ENCODE measurements at regions not wholly inside any gene's neighbourhood (a gene's known extent, or its start where the extent isn't known, plus 50 kb on each side); places are given as distances from the start of the nearest gene placed in this dataset.

DNA sequence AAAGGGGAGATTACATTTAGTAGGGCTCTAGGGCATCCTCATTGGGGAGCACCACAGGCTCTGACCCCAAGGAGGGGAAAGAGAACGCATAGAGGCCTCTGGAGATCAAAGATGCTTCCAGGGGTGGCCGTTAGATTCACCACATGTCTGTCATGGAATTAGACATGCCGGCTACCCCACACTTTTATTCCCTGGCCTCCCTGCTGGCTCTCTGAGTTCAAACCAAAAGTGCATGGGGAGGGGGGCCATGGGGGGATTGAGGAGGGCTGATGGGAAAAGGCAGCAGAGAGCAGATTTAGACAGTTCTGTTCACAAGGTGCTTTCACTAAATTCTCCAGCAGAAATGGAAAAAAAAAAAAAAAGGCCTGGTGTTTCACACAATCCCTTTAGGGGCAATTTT is 64.4 kb upstream of the ZNF521 start:
- TF ChIP-seq CTCF (optimal IDR thresholded peaks at IDR 0.05 in 1 of 3, IDR thresholded peaks at IDR 0.05 in 1 of 3, conservative IDR thresholded peaks at IDR 0.05 in 1 of 3; ENCODE audit: extremely low read depth in 1 of 3, insufficient read depth in 2 of 3, low read length in 3 of 3) (no peak), EZH2 (IDR thresholded peaks at IDR 0.05; ENCODE audit: low read length) (no peak)
- no peaks in the 10 kb centered on the region for H3K9me1 ChIP-seq (ENCODE audit: control insufficient read depth, extremely low read depth, insufficient read depth, low read length)
- H3K4me1 ChIP-seq (ENCODE audit: control insufficient read depth, extremely low read depth, insufficient read depth, low read length): no peaks in the 10 kb centered on the region
- no peaks in the 10 kb centered on the region for H4K20me1 ChIP-seq (ENCODE audit: control insufficient read depth, extremely low read depth, insufficient read depth, low read length)
- no peaks in the 10 kb centered on the region for H3K79me2 ChIP-seq (ENCODE audit: control insufficient read depth, insufficient read depth, low read length)
- FAIRE-seq (no peak), DNase-seq (ENCODE audit: low read depth, low spot score) (no peak)
- no peaks in the 10 kb centered on the region for H3K9me3 ChIP-seq (ENCODE audit: control insufficient read depth, low read depth, low read length)
- H3K27ac ChIP-seq (ENCODE audit: control insufficient read depth, insufficient read depth, low read length): no peak overlapping the region
- no peaks in the 10 kb centered on the region for H3K27me3 ChIP-seq (ENCODE audit: control insufficient read depth, extremely low read depth, insufficient read depth, low read length)
- H3K4me3 ChIP-seq (ENCODE audit: control insufficient read depth in 2 of 3, extremely low read depth in 1 of 3, insufficient read depth in 2 of 3, low read depth in 1 of 3, low read length in 3 of 3): no peak overlapping the region
- H3K9ac ChIP-seq (ENCODE audit: control insufficient read depth, extremely low read depth, insufficient read depth, low read length): no peak overlapping the region
- H3K4me2 ChIP-seq (ENCODE audit: control insufficient read depth, extremely low read depth, insufficient read depth, low read depth, low read length): no peak overlapping the region
- H2AFZ ChIP-seq (ENCODE audit: control insufficient read depth, low read length): no peak overlapping the region
- dilution Hi-C loops (cut with MboI; ENCODE audit: extremely low pct_ligation_motif_present, low sequenced_read_pairs): no loop called here
- H3K36me3 ChIP-seq (ENCODE audit: control insufficient read depth in 2 of 2, extremely low read depth in 1 of 2, insufficient read depth in 2 of 2, low read length in 2 of 2): no peaks in the 10 kb centered on the region

DNA sequence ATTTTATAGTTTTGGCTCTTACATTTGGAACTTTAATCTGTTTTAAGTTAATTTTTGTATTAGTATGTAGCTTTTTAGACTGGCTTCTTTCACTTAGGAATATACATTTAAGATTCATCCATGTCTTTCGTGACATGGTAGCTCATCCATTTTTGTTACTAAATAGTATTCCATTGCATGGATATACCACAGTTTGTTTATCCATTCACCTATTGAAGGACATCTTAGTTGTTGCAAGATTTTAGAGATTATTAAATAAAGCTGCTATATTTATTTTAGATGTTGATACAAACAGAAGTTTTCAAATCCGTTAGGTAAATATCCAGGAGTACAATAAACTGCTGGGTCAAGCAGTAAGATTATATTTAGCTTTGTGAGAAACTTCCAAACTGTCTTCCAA is 58.0 kb upstream of the ZNF521 start:
- no peak for FAIRE-seq
- no peak for DNase-seq (ENCODE audit: low read depth, low spot score)
- no peaks in the 10 kb centered on the region for H3K4me1 ChIP-seq (ENCODE audit: control insufficient read depth, extremely low read depth, insufficient read depth, low read length)
- dilution Hi-C loops (cut with MboI; ENCODE audit: extremely low pct_ligation_motif_present, low sequenced_read_pairs): no loop called here
- H3K4me2 ChIP-seq (ENCODE audit: control insufficient read depth, extremely low read depth, insufficient read depth, low read depth, low read length): no peak overlapping the region
- H4K20me1 ChIP-seq (ENCODE audit: control insufficient read depth, extremely low read depth, insufficient read depth, low read length): no peaks in the 10 kb centered on the region
- H3K27me3 ChIP-seq (ENCODE audit: control insufficient read depth, extremely low read depth, insufficient read depth, low read length): no peaks in the 10 kb centered on the region
- no peak overlapping the region for H2AFZ ChIP-seq (ENCODE audit: control insufficient read depth, low read length)
- H3K4me3 ChIP-seq (ENCODE audit: control insufficient read depth in 2 of 3, extremely low read depth in 1 of 3, insufficient read depth in 2 of 3, low read depth in 1 of 3, low read length in 3 of 3): no peak overlapping the region
- no peaks in the 10 kb centered on the region for H3K79me2 ChIP-seq (ENCODE audit: control insufficient read depth, insufficient read depth, low read length)
- TF ChIP-seq EZH2 (IDR thresholded peaks at IDR 0.05; ENCODE audit: low read length): no peak
- TF ChIP-seq CTCF (optimal IDR thresholded peaks at IDR 0.05 in 1 of 3, IDR thresholded peaks at IDR 0.05 in 1 of 3, conservative IDR thresholded peaks at IDR 0.05 in 1 of 3; ENCODE audit: extremely low read depth in 1 of 3, insufficient read depth in 2 of 3, low read length in 3 of 3): no peak
- H3K9me1 ChIP-seq (ENCODE audit: control insufficient read depth, extremely low read depth, insufficient read depth, low read length): no peaks in the 10 kb centered on the region
- H3K9ac ChIP-seq (ENCODE audit: control insufficient read depth, extremely low read depth, insufficient read depth, low read length): no peak overlapping the region
- H3K36me3 ChIP-seq (ENCODE audit: control insufficient read depth in 2 of 2, extremely low read depth in 1 of 2, insufficient read depth in 2 of 2, low read length in 2 of 2): no peaks in the 10 kb centered on the region
- H3K27ac ChIP-seq (ENCODE audit: control insufficient read depth, insufficient read depth, low read length): no peak overlapping the region
- no peaks in the 10 kb centered on the region for H3K9me3 ChIP-seq (ENCODE audit: control insufficient read depth, low read depth, low read length)

All from keratinocyte (primary cell).